Stimulated activated CD8-positive, alpha-beta memory T cell treated with anti-CD3 and anti-CD28 coated beads, Interleukin-4, amount 100 ng/mL, for 1 hour (primary cell): ENCODE measurements at regions not wholly inside any gene's neighbourhood (a gene's known extent, or its start where the extent isn't known, plus 50 kb on each side); places are given as distances from the start of the nearest gene placed in this dataset.

Source experiments
- DNase-seq, 2 donors: peaks; one replicate each; pipeline ENCODE4 v3.0.0-alpha.2; 2020; ENCODE audit warnings: low read depth in 2 of 2, low spot score in 1 of 2

- no peak for DNase-seq
Observed at GRCh38 chr4:181737744-181738143, 505.5 kb upstream of the TENM3 start.

- no peak for DNase-seq
Observed at GRCh38 chr4:181739031-181739430, 504.2 kb upstream of the TENM3 start.

GRCh38 chr4:181741513-181741912, 501.7 kb upstream of the TENM3 start:
- no peak for DNase-seq

GRCh38 chr4:181745933-181746625, 497.1 kb upstream of the TENM3 start:
- no peak for DNase-seq

- no peak for DNase-seq
Observed at GRCh38 chr4:181748581-181748980, 494.6 kb upstream of the TENM3 start.

- DNase-seq = no peak
Observed at GRCh38 chr4:181752516-181752915, 490.7 kb upstream of the TENM3 start.

- DNase-seq = no peak
Observed at GRCh38 chr4:181753207-181753606, 490.0 kb upstream of the TENM3 start.

GRCh38 chr4:181755846-181756245, 487.4 kb upstream of the TENM3 start:
- no peak for DNase-seq

GRCh38 chr4:181756451-181757095, 486.6 kb upstream of the TENM3 start:
- DNase-seq = no peak

- no peak for DNase-seq
Observed at GRCh38 chr4:181757098-181757497, 486.1 kb upstream of the TENM3 start.

- no peak for DNase-seq
Observed at GRCh38 chr4:181757910-181758660, 485.1 kb upstream of the TENM3 start.

GRCh38 chr4:181760560-181760959, 482.6 kb upstream of the TENM3 start:
- no peak for DNase-seq

GRCh38 chr4:181761156-181761555, 482.0 kb upstream of the TENM3 start:
- no peak for DNase-seq

GRCh38 chr4:181766061-181766548, 477.1 kb upstream of the TENM3 start:
- no peak for DNase-seq

- no peak for DNase-seq
Observed at GRCh38 chr4:181770971-181771370, 472.2 kb upstream of the TENM3 start.

- no peak for DNase-seq
Observed at GRCh38 chr4:181775298-181775697, 467.9 kb upstream of the TENM3 start.

- no peak for DNase-seq
Observed at GRCh38 chr4:181776264-181777054, 466.7 kb upstream of the TENM3 start.

GRCh38 chr4:181777518-181777917, 465.7 kb upstream of the TENM3 start:
- no peak for DNase-seq

GRCh38 chr4:181784881-181785280, 458.3 kb upstream of the TENM3 start:
- no peak for DNase-seq

GRCh38 chr4:181792641-181793040, 450.6 kb upstream of the TENM3 start:
- no peak for DNase-seq

GRCh38 chr4:181793096-181793495, 450.1 kb upstream of the TENM3 start:
- DNase-seq = no peak
